ENCODE measurements at regions not wholly inside any gene's neighbourhood (a gene's known extent, or its start where the extent isn't known, plus 50 kb on each side); places are given as distances from the start of the nearest gene placed in this dataset.

DNA sequence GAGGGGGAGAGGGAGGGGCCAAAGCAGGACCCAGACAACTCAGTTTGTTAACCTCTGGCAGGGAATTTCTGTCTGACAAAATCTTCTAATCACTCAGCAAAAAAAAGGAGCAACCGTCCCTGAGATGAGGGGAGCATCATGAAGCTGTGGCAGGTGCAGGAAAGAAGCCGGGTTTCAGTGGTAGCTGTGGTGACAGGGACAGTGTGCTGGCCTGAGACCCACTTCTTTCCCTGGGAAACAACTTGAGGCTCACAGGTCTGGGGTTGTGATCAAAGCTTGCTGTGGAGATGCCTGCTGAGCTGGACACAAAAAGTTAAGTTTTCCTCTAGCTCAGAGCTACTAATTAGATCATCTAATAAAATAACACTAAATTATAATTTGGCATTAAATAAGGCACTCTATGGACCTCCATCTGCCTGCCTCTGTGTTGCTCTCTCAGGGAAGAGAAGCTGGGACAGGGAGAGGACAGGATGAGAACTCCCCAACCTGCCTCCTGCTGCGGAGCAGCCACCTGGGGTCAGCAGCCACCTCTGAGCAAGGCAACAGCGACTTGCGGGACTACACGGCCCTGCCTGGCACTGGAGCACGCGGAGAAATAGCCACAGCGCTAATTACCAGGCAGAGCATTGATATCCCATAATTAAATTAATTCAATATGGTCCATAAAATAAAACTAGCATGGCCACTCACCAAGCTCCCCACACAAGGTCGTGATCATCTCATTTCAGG lies 104.6 kb upstream of the TEX51 start:
- TF ChIP-seq, protein P1, sequence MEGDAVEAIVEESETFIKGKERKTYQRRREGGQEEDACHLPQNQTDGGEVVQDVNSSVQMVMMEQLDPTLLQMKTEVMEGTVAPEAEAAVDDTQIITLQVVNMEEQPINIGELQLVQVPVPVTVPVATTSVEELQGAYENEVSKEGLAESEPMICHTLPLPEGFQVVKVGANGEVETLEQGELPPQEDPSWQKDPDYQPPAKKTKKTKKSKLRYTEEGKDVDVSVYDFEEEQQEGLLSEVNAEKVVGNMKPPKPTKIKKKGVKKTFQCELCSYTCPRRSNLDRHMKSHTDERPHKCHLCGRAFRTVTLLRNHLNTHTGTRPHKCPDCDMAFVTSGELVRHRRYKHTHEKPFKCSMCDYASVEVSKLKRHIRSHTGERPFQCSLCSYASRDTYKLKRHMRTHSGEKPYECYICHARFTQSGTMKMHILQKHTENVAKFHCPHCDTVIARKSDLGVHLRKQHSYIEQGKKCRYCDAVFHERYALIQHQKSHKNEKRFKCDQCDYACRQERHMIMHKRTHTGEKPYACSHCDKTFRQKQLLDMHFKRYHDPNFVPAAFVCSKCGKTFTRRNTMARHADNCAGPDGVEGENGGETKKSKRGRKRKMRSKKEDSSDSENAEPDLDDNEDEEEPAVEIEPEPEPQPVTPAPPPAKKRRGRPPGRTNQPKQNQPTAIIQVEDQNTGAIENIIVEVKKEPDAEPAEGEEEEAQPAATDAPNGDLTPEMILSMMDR (conservative IDR thresholded peaks at IDR 0.05), result no peak
- no peak overlapping the region for H3K27ac ChIP-seq

DNA sequence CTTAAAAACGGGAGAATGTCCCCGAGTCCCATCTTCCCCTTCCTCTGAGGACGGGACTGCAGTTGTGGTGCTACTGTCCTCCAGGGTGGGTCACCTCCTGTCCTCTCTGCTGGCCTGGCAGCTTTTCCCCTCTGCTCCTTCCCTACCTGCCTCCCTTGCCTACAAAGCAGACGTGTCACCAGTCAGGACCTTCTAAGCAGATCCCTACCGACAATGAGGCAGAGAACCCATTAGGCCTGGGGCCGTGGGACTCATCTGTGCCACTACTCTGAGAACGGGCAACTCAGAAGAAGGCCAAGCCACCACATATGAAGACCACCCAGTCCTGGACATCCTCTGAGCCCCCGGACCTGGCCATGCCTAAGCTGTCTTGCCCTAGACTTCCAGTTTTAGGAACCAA lies 103.0 kb upstream of the TEX51 start:
- no peak overlapping the region for H3K27ac ChIP-seq
- TF ChIP-seq, protein P1 (conservative IDR thresholded peaks at IDR 0.05), result no peak

DNA sequence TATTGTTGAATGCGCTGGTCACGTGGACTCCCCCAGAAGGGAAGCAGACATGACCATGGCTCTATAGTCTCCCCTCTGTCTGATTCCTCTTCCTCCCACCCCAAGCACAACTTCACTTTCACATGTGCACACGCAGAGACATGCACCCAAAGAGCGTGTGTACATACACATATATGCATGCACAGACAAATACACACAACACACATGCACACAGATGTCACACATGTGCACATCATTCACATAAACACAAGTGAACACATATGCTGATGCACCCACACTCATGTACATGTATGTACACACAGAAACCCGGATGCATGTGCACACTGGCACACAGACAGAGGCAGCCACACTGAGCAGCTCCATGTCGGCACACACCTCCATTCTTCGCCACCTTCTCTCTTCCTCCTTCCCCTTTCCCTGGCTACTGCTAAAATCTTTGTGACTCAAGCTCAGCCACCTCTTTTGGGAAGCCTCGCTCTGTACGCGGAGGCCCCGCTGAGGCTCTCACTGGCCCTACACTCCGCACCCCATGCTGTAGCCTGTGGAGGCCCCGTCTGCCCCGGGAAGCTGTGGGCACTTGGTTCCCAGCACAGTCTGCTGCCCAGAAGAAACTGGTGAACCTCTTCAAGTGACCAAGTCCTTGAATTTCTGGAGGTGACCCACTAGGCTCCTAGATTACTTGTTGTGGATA lies 101.6 kb upstream of the TEX51 start:
- no peak overlapping the region for H3K27ac ChIP-seq
- TF ChIP-seq, protein P1 (conservative IDR thresholded peaks at IDR 0.05), result no peak

DNA sequence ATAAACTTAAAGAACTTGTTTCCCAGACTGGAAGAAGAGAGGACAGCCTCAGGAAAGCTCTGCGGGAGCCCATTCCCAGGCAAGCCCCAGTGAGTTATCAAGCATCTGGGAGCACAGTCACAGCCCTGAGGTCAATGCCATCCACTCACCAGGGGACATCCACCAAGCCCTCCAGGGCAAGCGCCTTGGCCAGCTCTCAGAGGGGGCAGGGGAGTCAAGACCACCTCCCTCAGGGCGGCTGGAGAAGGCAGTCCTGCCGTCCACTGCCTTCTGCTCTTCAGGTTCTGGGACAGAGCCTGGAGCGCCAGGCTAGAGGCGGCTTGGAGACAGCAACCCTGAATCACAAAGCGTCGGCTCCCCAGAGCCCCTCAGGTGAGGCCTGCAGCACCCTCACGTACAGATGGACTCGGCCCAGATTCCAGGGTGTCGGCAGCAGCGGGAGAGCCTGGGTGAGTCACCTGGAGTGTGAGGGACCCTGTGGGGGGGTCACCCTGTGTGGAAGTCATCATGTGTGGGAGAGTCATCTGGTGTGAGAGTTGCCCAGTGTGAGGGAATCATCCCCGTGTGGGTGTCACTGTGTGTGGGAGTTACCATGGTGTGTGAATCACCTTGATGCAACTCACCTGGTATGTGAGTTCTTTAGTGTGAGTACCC lies 100.9 kb upstream of the TEX51 start:
- TF ChIP-seq, protein P1 (conservative IDR thresholded peaks at IDR 0.05), result no peak

DNA sequence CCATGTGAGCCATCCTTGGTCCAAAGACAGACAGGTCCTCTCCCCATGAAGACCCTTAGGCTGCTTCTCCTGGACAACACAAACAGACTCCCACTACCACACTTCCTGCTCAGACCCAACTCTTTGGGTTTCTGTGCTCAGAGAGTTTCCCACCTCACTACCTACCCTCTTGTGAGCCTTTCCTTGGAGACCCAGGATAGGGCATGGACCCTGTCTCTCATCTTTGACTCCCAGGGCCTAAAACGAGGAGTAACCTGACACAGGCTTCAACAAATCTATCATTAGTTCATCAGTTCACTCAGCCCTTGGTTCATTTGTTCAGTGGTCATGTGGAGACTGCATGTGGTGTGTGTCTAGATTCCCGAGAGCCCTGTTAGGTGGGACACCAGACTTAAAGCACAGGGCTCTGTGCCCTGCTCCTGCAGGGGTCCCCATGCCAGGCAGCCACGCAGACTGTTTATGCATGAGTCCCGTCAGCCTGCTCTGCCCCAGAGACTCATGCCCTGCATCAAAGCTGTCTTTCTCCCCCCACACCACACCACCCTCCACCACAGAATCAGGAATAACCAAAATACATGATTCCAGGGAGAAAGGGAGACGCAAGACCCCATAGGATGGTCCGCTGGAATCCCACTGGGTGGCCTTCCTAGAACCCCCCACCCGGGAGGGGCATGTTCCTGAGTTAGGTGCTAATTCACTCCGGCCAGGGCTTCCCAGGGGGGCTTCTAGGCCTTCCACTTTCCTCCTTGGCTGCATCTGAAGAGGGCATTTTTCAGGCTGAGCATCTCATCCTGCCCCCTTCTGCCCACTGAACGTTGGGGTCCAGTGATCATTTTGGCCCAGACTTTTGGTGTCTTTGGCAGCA lies 100.2 kb upstream of the TEX51 start:
- no peak overlapping the region for H3K27ac ChIP-seq
- TF ChIP-seq, protein P1 (conservative IDR thresholded peaks at IDR 0.05), result no peak

More for the DNA sequence above, 100.9 kb upstream of the TEX51 start:
- no peak overlapping the region for H3K27ac ChIP-seq

DNA sequence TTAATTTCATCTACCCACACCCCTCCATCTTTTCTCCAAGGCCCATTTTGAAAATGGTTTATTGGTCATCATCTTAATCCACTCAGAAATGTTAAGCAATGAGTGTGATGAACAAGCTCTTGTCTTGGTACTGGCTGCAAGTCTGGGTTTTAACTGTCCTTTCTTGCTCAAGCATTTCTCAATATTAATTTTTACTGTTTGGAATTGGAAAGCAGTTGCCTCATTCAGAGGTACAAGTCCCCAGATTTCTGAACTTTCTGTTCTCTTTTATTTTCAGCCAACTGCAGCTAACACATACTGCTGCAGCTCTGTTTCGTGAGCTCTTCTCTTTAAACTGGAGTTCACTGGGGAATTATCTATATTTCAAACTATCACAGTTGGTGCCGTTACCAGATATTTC lies 99.4 kb upstream of the TEX51 start:
- no peak overlapping the region for H3K27ac ChIP-seq
- TF ChIP-seq, protein P1 (conservative IDR thresholded peaks at IDR 0.05), result no peak

Measured in VCaP (cell line).